HCT116 (cell line): ENCODE measurements at regions not wholly inside any gene's neighbourhood (a gene's known extent, or its start where the extent isn't known, plus 50 kb on each side); places are given as distances from the start of the nearest gene placed in this dataset.

Experiments used
- CTCF ChIP-seq, 3 experiments: fragments of 200-600 bp in 1 of 3; sonication (generic) in 1 of 3; IDR thresholded peaks in 2 of 3; conservative IDR thresholded peaks in 1 of 3; 2 replicates each; pipeline ENCODE4 v1.5.1; 2012 to 2017; ENCODE audit warnings: low read depth in 2 of 3, low read length in 2 of 3, antibody characterized with exemption in 1 of 3, borderline replicate concordance in 1 of 3, control low read depth in 1 of 3, mild to moderate bottlenecking in 1 of 3, mixed read lengths in 1 of 3, mixed run types in 1 of 3, moderate library complexity in 1 of 3; ENCODE audit not compliant: insufficient read depth in 1 of 3
- EZH2 ChIP-seq: fragments of 200-600 bp; sonication (generic); IDR thresholded peaks from 2 replicates; pipeline ENCODE4 v1.6.1; 2017; ENCODE audit warnings: antibody characterized with exemption, mixed run types
- FOSL1 ChIP-seq: IDR thresholded peaks from 2 replicates; pipeline ENCODE4 v1.6.1; 2012; ENCODE audit warnings: low read depth
- SRF ChIP-seq: IDR thresholded peaks from 2 replicates; pipeline ENCODE4 v1.6.1; 2012; ENCODE audit warnings: low read depth

GRCh38 chr3:55369141-55369847, 117.8 kb downstream of the WNT5A start:
- TF ChIP-seq CTCF (IDR thresholded peaks at IDR 0.05 in 2 of 3, conservative IDR thresholded peaks at IDR 0.05 in 1 of 3; ENCODE audit: borderline replicate concordance in 1 of 3, insufficient read depth in 1 of 3, low read depth in 2 of 3, low read length in 2 of 3) (no peak), SRF (no peak), FOSL1 (no peak), EZH2 (no peak)
